Left ventricle myocardium superior (tissue), 1 donor: ENCODE measurements at regions not wholly inside any gene's neighbourhood (a gene's known extent, or its start where the extent isn't known, plus 50 kb on each side); places are given as distances from the start of the nearest gene placed in this dataset.

Experiments used
- ATAC-seq: fragments of 200-7000 bp; cut with Tn5 transposase; one replicate; pipeline ENCODE4 v1.9.1; 2020; ENCODE audit warnings: mild to moderate bottlenecking, moderate library complexity
- DNase-seq: peaks from one replicate; pipeline ENCODE4 v3.0.0-alpha.2; 2020
- intact Hi-C: fragments of 100-400 bp; cut with micrococcal nuclease; formaldehyde crosslinking; loops from one replicate; pipeline ENCODE4 v1.11.0; 2022
- donor health status: DM: no; HTN: yes; CAD: no; lungs with severe emphysema.

DNA sequence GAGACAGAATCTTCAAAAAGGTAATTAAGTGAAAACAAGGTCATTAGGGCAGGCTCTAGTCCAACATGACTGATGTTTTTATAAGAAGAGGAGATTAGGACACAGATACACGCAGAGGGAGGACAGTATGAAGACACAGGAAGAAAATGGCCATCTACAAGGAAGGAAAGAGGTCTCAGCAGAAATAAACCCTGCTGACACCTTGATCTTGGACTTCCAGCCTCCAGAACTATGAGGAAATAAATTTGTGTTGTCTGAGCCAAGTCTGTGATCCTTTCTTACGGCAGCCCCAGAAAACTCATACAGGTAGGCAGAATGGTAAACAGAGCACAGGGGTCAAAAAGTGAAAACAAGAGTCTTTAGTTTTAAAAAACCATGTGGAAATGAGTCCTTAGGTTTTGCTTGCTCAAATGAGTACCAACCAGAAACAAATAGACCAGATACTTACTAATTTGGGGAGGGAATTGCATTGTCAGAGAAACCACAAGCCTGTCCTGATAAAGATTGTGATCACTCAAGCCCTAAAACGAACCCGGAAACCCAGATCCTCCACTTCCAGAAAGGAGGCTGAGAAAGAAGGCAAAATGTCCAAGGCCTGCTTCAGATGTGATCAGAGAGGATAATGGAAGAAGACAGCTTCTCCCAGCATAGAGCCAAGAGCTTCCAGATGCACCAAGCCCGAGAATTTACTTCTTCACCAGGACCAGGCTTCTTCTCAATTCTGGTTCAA lies 93.9 kb downstream of the DUSP6 start:
- intact Hi-C loops: no loop called here
- DNase-seq (no peak), ATAC-seq (no peak)

DNA sequence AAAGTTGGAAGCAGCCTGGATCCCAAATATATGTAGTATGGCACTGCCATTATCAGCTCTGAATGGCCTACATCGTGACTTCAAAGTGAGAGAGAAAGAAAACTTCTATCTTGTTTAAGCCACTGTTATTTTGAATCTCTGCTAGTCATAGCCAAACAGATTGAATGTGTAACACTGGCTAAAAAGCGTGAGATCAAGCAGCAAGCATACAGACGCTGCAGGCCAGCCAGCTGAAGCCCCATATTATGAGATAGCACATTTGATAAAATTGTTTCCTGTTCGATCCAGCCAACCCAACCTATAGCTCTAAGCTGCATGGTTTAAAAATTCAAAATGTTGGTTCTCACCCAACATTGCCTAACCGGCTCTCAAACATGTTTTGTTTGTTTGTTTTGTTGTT lies 95.0 kb downstream of the DUSP6 start:
- intact Hi-C loops: no loop called here
- ATAC-seq: no peak
- DNase-seq: no peak

DNA sequence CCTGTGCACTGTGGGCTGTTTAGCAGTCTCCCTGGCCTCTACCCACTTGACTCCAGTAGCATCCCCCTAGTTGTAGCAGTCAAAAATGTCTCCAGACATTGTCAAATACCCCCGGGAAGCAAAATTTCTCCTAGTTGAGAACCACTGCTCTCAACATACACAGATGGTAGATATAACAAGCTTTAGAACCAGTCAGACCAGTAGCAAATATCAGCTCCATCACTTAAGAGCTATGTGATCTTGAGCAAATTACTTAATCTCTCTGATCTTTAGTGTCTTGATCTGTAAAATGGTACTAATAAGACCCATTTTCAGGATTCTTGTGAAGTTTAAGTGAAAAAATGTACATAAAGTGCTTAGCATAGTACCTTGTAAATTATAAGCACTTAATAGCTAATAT lies 96.2 kb downstream of the DUSP6 start:
- intact Hi-C loops: no loop called here
- no peak for ATAC-seq
- DNase-seq: no peak

DNA sequence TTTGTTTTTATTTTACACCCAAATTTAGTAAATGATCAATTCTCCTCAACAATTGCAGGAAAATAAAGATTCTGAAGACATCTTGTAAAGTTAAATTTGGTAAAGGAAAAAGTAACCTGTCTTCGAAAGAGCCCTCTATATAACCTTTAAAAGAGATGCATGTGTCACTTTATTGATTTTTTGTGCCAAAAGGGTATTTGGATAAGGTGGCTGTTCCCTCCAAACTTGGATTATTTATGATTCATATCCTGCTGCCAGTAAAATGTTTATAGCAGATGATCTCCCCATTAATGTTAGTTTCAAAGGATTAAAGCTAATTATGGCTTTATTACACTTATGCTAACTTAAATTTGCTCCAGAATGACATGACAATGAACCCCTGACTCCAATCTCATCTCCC lies 98.8 kb downstream of the DUSP6 start:
- intact Hi-C loops: no loop called here
- no peak for DNase-seq
- no peak for ATAC-seq

DNA sequence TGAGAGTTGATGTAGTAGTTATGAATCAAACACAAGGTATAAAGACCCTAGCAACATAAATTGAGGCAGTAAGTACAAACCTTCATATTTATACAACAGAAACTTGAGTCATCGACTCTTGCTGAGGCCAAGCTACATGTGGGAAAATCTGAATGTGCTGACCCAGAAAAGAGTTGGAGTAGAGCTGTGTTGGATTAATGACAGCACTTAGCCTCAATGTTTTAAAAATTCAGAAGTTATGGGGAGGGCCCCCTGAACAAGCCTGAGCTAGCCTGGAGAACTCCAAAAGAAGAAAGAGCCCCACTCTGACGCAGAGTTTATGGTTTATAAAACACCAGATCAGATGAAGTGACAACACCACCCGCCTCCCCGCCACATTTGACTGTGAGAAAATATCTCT lies 100.0 kb downstream of the DUSP6 start:
- ATAC-seq (peak; percentile 33), DNase-seq (no peak)
- intact Hi-C loops: no loop called here

DNA sequence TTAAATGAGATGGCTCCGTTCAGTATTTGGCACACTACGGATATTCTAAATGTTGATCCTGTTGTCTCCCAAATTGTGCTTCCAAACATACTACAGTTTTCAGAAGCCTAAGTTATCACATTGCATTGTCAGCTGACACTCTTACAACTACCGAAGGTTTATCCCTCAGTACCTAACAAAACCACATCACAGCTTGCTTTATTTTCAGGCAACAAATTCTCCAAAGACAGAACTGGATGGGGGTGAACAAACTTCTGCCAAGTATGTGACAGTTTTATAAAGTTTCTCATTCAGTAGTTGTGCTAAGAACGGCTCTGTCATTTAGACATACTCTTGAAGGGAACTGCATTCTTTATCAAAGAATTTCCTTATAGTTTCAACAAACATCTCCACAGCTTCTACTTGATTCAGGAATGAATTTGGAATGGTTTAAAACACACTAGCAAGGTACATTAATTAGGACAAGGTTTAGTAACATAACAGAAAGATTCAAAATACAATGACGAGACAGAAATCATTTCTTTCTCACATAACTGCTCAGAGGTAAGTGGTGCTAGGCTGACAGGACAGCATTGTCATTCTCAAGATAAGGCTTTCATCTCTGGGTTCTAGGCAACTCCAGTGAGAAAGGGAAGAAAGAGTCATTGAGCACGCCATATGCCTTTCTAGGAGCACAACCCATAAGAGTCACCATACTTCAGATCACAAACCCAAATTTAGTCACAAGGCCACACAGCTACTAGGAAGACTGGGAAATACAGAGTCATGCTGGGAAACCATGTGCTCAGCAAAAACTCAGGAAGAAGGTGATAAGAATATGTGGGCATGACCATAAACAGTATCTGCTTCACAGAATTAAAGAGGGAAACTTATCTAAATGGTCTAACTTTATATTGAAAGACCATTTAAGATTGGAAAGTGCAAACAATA lies 100.7 kb downstream of the DUSP6 start:
- intact Hi-C loops: no loop called here
- DNase-seq: no peak
- ATAC-seq: no peak

DNA sequence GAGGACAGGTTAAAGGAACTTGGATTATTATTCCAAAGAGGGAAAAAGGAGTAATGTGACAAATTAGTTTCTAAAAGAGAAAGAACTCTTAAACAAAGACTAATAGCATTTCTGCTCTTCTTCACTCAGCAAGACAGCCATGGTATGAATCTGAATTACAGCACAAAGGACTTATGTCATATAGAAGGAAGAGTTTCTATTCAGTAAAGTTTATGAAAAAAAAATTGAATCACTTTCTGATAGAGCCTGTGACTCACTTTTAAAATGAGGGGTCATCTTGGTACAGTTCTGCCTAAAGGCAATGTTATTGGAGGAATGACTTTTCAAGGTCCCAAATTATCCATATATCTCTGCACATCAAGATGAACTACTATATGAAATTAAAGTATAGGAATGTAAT lies 101.7 kb downstream of the DUSP6 start:
- intact Hi-C loops: no loop called here
- DNase-seq: no peak

DNA sequence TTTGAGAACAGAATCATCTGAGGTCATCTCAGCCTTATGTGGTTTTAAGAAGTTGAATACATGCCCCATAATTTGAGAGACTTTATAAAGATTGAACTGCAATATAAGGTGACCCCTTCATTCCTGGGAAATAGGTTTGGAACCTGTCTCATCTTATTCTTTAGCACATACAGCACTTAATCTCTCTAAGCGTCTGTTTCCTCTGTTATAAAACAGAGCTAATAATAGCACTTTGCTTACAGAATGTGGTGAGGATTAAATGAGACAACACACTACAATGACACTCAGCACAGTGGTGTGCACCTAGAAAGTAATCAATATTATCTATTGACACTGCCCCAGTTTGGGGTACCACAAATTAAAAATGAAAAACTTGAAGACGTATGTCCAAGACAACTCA lies 102.1 kb downstream of the DUSP6 start:
- intact Hi-C loops: no loop called here
- DNase-seq (no peak), ATAC-seq (peak; percentile 64)

More for the DNA sequence above, 101.7 kb downstream of the DUSP6 start:
- no peak for ATAC-seq

DNA sequence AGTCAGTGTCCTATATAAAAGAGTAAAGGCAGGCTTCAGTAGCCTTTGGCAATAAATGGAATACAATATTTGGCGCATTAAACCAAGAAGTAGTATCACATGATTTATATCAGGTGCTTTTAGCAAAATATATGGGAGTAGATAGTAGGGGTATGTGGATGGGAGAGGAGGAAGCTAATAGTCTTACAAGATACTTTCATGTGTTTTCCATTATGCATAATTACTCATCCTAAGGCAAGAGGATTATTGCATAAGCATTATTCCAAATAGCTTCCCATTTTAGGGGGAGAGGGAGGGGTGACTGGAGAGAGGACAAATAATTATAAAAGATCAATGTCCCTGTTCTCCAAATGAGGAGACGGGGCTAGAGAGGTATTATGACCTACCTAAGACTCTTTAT lies 104.3 kb downstream of the DUSP6 start:
- intact Hi-C loops: no loop called here
- ATAC-seq: no peak

DNA sequence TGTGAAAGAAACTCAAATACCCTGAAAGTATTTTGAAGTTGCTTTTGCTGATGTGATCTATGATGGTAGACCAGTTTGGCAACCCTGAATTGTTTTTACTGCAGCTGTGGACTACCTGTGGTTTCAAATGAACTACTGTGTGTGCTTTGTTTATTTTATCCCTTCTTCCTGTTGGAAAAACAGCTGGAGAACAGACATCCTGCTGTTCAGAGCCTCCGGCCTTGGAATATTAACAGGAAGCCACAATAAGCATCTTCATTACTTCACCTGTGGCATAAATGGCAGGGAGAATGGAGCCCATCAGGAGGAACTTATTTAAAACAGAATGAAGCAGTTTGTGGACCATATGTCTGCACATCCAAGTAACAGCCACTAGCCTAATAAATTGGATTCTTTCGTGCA lies 104.8 kb downstream of the DUSP6 start:
- ATAC-seq (no peak), DNase-seq (no peak)
- intact Hi-C loops: no loop called here

More for the DNA sequence above, 104.3 kb downstream of the DUSP6 start:
- DNase-seq: no peak

DNA sequence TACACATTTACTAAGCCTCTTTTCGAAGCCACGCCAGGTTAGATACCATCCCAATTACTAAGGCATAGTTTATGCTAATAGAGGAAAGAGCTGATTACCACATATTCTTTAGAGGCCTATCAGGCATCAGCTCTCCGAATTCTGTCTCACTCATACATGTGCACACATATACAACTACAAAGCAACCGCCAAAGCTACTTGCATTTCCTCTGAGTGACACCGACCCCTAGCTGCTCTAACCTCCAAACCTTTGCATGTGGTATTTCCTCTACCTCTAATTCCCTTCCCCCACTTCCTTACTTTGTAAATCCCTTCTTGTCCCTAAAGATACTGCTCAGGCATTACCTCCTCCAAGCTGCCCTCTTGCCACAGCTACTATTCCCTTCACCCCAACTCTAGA lies 107.2 kb downstream of the DUSP6 start:
- peak; percentile 19 for ATAC-seq
- intact Hi-C loops: no loop called here
- no peak for DNase-seq

DNA sequence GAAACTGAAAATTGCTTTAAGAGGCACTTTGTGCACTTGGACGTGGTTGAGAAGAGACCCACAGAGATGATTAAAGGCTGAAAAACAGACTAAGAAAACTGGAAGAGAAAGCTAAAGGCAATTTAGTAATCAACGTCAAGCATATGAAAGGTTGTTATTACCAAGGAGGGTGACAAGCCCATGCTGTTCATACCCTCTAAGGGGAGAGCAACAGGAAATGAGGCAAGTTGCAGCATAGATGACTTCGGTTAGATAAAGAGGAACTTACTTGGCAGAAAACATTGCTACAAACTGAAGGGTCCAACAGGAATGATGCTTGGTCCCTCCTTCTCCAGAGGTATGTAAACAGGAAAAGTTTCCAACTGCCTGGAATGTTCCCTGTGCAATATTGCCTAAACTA lies 107.8 kb downstream of the DUSP6 start:
- ATAC-seq (peak; percentile 80), DNase-seq (no peak)
- intact Hi-C loops: no loop called here

DNA sequence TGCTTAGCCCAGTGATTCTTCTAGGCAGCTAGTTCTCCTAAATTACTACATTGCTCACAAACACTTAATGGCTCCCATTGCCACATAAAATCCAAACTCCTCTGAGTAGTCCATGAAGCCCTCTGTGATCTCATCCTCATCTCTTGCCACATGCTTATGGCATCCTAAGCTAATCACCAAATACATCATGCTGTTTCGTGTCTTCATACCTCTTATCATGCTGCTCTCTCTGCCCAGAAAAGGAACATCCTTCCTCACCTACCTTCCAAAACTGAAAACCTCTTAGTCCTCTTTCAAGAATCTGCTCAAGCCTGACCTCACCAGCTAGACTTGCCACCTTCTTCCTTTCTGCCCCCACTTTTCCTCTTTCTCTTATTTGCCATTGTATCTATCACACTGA lies 108.5 kb downstream of the DUSP6 start:
- intact Hi-C loops: no loop called here
- DNase-seq: no peak
- ATAC-seq: no peak

DNA sequence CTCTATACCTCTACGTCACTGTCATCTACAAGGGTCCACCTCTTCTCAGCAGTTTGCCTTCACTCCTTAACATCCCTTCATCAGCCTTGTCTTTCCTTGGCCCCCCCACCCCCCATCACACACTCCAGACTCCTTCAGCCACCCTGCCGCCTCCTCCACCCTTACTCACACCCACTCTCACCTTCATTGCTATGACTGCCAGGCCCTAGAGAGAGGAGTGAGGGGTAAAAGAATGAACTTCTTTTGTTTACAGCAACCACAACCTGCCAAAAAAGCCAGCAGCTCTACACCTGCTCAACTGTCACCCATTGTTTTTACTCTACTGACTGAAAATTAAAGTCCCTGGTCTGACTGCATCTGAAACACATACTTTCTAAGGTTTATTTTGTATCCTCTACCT lies 112.8 kb downstream of the DUSP6 start:
- intact Hi-C loops: no loop called here
- DNase-seq (no peak), ATAC-seq (no peak)

DNA sequence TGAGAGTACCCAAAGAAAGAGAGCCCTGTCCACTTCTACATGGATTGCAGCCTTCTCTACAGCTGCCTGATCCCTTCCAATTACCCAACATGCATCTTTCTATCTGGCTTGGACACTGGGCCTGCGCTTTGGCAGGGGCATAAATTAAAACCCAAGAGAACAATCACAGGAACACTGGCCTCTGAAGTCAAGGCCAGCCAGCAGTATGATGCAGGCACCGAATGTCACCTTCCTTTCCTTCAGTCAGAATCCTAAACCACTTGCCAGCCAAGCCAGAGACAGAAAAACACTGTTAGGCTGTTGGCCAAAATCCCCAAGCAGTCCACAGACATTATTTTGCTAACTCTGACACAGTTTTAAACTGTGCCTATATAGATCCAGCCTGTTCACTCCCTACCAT lies 113.7 kb downstream of the DUSP6 start:
- intact Hi-C loops: no loop called here
- DNase-seq (peak; percentile 45), ATAC-seq (peak; percentile 92)

DNA sequence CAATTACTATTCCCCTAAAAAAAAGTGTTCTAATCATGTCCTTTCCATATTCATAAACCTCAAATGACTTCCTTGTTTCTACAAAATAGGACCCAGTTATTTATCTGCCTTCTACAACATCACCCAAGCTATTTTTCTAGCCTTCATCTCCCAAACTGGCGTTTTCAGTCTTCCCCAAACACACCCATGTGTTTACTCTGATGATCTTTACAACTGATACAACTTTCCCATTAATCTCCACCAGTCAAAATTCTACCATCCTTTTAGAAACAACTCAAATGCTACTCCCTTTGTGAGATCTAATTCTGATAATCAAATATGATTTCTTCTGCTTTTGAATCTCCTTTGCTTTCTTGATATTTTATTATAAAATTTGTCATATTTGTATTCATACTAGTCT lies 114.5 kb downstream of the DUSP6 start:
- ATAC-seq (no peak), DNase-seq (no peak)
- intact Hi-C loops: no loop called here

DNA sequence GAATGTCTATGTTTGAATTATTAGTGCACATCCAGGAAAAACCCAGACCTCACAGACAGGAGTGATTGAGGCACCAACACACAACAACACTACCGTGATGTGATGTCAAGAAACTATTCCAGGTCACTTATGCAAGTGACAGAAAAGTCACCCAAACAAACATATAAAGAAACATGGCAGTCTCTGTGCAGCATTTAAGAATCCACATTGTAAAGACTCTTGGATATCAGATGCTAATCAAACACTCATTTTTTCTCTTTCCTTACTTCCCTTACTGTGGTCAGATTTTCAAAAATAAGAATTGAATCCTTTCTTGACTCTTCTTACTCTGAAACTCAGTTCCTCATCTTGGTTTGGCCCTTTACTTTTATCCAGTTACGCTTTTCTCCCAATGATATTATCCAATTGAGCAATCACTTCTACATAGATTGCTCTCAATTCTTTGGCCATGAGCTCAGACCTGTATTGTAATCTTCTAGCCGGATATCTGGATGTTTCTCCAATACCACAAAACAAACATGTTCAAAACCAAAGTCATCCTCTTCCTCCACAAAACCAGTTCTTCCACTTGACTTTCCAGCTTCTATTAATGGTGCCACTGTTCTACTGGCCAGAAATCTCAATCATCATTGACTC lies 115.4 kb downstream of the DUSP6 start:
- intact Hi-C loops: no loop called here
- no peak for ATAC-seq
- no peak for DNase-seq

DNA sequence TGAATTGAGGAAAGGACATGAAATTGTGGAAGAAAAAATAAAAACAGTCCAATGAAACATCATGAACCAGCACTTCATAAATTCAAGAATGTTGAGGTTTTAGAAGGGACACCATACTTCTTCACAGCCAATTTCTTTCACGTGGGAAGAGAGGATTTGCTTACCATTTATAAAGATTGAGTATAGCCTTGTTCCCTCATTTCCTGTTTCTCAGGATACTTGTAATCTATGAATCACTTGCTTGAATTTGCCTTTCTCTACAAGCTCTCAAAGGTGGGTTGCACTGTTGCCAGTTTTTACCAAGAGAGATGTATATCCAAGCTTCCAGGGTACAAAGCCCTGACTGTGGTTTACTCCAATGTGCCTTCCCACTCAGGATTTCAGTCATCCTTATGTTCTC lies 116.1 kb downstream of the DUSP6 start:
- DNase-seq: no peak
- intact Hi-C loops: no loop called here
- ATAC-seq: no peak

DNA sequence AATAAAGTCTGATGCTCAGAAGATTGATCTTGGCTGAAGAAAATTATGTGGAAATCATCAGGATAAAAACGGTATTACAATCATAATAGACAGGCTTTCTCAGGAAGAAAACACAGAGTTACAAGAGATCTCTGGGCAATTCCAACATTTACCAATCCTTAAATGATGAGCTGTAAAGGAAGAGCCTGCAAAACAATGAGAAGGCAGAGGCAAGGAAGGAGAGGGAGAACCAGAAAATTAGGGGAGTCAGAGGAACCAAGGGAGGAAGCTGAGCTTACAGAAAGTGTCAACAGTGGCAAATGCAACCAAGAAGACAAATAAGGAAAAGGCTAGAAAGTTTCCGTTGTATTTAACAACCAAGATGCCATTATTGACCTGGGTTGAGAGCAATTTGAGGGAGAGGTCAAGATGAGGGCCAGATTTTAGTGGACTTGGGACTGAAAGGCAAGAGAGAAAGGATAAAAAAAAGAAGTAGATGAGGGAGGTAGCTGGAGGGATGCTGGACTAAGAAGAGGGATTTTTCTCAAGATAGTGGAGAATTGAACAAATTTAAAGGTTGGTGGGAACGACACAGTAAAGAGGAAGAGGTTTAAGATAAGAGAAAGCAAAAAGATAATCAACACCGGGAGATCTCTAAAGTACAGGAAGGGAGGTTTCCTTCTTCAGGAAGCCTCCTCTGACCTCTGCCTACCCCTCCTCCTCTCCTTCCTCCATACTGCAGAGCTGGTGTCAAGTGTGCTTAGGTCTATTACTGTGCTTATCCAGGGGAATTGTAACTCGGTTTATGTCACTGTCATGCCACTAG lies 116.9 kb downstream of the DUSP6 start:
- ATAC-seq: peak; percentile 44
- intact Hi-C loops: no loop called here
- no peak for DNase-seq
